HepG2 (cell line): ENCODE measurements at regions not wholly inside any gene's neighbourhood (a gene's known extent, or its start where the extent isn't known, plus 50 kb on each side); places are given as distances from the start of the nearest gene placed in this dataset.
A peak's percentile ranks its signal among the peaks of the same experiment; 100 is the strongest.

ENCODE experiments used
- ATAC-seq: fragments of 200-7000 bp; cut with Tn5 transposase; 3 replicates; pipeline ENCODE4 v1.9.1; 2020; ENCODE audit warnings: mild to moderate bottlenecking, moderate library complexity
- BruUV-seq: library from RNA; stranded (reverse); fragments of 400-500 nt; replicated peaks from 2 replicates; lab custom pipeline; 2021; lab: Mats Ljungman, UMichigan
- CTCF ChIA-PET: fragments of 300-600 bp; formaldehyde crosslinking; extraction: SDS; loops from one replicate; lab custom pipeline; 2021; ENCODE audit warnings: low total read pairs, inconsistent platforms, low intra/inter-chr PET ratio; lab: Yijun Ruan, JAX
- POLR2A ChIA-PET: fragments of 350-600 bp; sonication (Branson Sonifier 250); formaldehyde crosslinking; loops from one replicate; lab custom pipeline; 2020; ENCODE audit warnings: antibody characterized with exemption, inconsistent platforms; lab: Yijun Ruan, JAX
- DNase-seq: peaks from one replicate; pipeline ENCODE4 v3.0.0-alpha.2; 2015; ENCODE audit warnings: low spot score
- FAIRE-seq: peaks from 3 replicates; lab custom pipeline; 2011; peaks lifted over from hg19 to GRCh38; lab: Jason Lieb, UNC
- H2AFZ ChIP-seq: one replicate; pipeline ENCODE4 v1.6.1; 2011; ENCODE audit warnings: low read length, inconsistent platforms
- H3K27ac ChIP-seq: fragments of 300-600 bp; 3 replicates; pipeline ENCODE4 v1.8.0; 2011; ENCODE audit warnings: mixed run types, mild to moderate bottlenecking, mixed read lengths, low read length, inconsistent platforms; ENCODE audit not compliant: insufficient read depth; ENCODE audit errors: extremely low read length
- H3K27me3 ChIP-seq, 2 experiments: fragments of 200-600 bp in 1 of 2; 2 replicates in 1 of 2; 3 replicates in 1 of 2; pipeline versions ENCODE4 v1.6.0 to v1.8.0; 2011; ENCODE audit warnings: low read length in 2 of 2, mild to moderate bottlenecking in 2 of 2, moderate library complexity in 2 of 2, inconsistent platforms in 1 of 2; ENCODE audit not compliant: insufficient read depth in 2 of 2, control insufficient read depth in 1 of 2
- H3K36me3 ChIP-seq, 2 experiments: fragments of 200-600 bp in 1 of 2; replicated peaks in 1 of 2; 2 replicates in 1 of 2; 3 replicates in 1 of 2; pipeline versions ENCODE4 v1.5.1 to v1.8.0; 2011; ENCODE audit warnings: low read length in 2 of 2, inconsistent platforms in 1 of 2; ENCODE audit not compliant: insufficient read depth in 2 of 2, control insufficient read depth in 1 of 2
- H3K4me1 ChIP-seq: 2 replicates; pipeline ENCODE4 v1.5.1; 2012; ENCODE audit warnings: low read length, inconsistent platforms; ENCODE audit not compliant: insufficient read depth
- H3K4me2 ChIP-seq: 2 replicates; pipeline ENCODE4 v1.6.0; 2011; ENCODE audit warnings: low read depth, low read length, inconsistent platforms
- H3K4me3 ChIP-seq, 3 experiments: fragments of 200-600 bp in 1 of 3; sonication (generic), shearing (Covaris generic) in 1 of 3; replicated peaks in 1 of 3; 2 replicates each; pipeline ENCODE4 v1.5.1; 2011 to 2016; ENCODE audit warnings: low read length in 3 of 3, inconsistent platforms in 2 of 3, low read depth in 2 of 3, mild to moderate bottlenecking in 2 of 3, control low read depth in 1 of 3, mixed read lengths in 1 of 3; ENCODE audit not compliant: insufficient read depth in 1 of 3
- H3K79me2 ChIP-seq: one replicate; pipeline ENCODE4 v1.6.1; 2011; ENCODE audit warnings: low read length, inconsistent platforms; ENCODE audit not compliant: insufficient read depth
- H3K9ac ChIP-seq: 2 replicates; pipeline ENCODE4 v1.6.0; 2011; ENCODE audit warnings: mild to moderate bottlenecking, low read depth, low read length, inconsistent platforms; ENCODE audit not compliant: insufficient read depth
- H3K9me3 ChIP-seq: 2 replicates; pipeline ENCODE4 v1.5.1; 2012; ENCODE audit warnings: mild to moderate bottlenecking, low read length
- H4K20me1 ChIP-seq: 2 replicates; pipeline ENCODE4 v1.6.0; 2011; ENCODE audit warnings: inconsistent platforms, mild to moderate bottlenecking, low read length, moderate library complexity; ENCODE audit not compliant: insufficient read depth
- BRCA1 ChIP-seq: sonication (generic); formaldehyde crosslinking; IDR thresholded peaks from 2 replicates; pipeline ENCODE4 v1.4.0; 2020; ENCODE audit warnings: missing genetic modification reagents
- CHCHD3 ChIP-seq: sonication (generic); formaldehyde crosslinking; IDR thresholded peaks from 2 replicates; pipeline ENCODE4 v1.8.0; 2022; ENCODE audit warnings: mild to moderate bottlenecking, missing genetic modification reagents, moderate library complexity
- FIP1L1 ChIP-seq: fragments of 200-400 bp; formaldehyde crosslinking; IDR thresholded peaks from 2 replicates; pipeline ENCODE4 v1.6.1; 2018; ENCODE audit warnings: low read depth, mild to moderate bottlenecking, low read length, moderate library complexity, borderline replicate concordance; ENCODE audit not compliant: insufficient read depth
- SP5 ChIP-seq: IDR thresholded peaks from 2 replicates; pipeline ENCODE4 v1.6.1; 2016; ENCODE audit warnings: low read depth, borderline replicate concordance
- SRF ChIP-seq: IDR thresholded peaks from 2 replicates; pipeline ENCODE4 v1.6.1; 2011; ENCODE audit warnings: mild to moderate bottlenecking, low read depth, low read length, moderate library complexity
- ZBTB42 ChIP-seq: sonication (generic); formaldehyde crosslinking; IDR thresholded peaks from 2 replicates; pipeline ENCODE4 v1.5.0; 2020; ENCODE audit warnings: mild to moderate bottlenecking, missing genetic modification reagents
- ZNF367 ChIP-seq: sonication (generic); formaldehyde crosslinking; IDR thresholded peaks from 2 replicates; pipeline ENCODE4 v1.4.0; 2020; ENCODE audit warnings: missing genetic modification reagents, borderline replicate concordance
- ZNF556 ChIP-seq: sonication (generic); formaldehyde crosslinking; IDR thresholded peaks from 2 replicates; pipeline ENCODE4 v1.4.0; 2020; ENCODE audit warnings: mild to moderate bottlenecking, missing genetic modification reagents, borderline replicate concordance
- ZNF720 ChIP-seq: sonication (generic); formaldehyde crosslinking; IDR thresholded peaks from 2 replicates; pipeline ENCODE4 v1.4.0; 2020; ENCODE audit warnings: missing genetic modification reagents
- ZNF792 ChIP-seq: IDR thresholded peaks from 2 replicates; pipeline ENCODE4 v1.6.1; 2016
- WGBS: methylation state at CpG from one replicate; pipeline ENCODE4 v1.1.6; 2017; ENCODE audit warnings: low lambda C conversion rate; 5-methylcytosine and 5-hydroxymethylcytosine counted together
- in situ Hi-C: cut with HindIII; loops from 2 replicates; pipeline ENCODE4 v1.10.0; 2017; ENCODE audit warnings: low pct_unique_long_range_greater_than_20kb; ENCODE audit not compliant: extremely low pct_ligation_motif_present
- intact Hi-C: fragments of 100-400 bp; cut with micrococcal nuclease; formaldehyde crosslinking; loops from one replicate; pipeline ENCODE4 v1.10.0; 2022; ENCODE audit not compliant: unreplicated experiment
- TF ChIP-seq, protein P1 (sequence below): sonication (generic); formaldehyde crosslinking; IDR thresholded peaks from 2 replicates; pipeline ENCODE4 v1.4.0; 2020; ENCODE audit warnings: missing genetic modification reagents
- TF ChIP-seq, protein P2 (sequence below): fragments of 450-650 bp; IDR thresholded peaks from 2 replicates; pipeline ENCODE4 v1.6.1; 2016
- TF ChIP-seq, protein P3 (sequence below): sonication (generic); formaldehyde crosslinking; IDR thresholded peaks from 2 replicates; pipeline ENCODE4 v1.5.0; 2020; ENCODE audit warnings: missing genetic modification reagents, mild to moderate bottlenecking, borderline replicate concordance

DNA sequence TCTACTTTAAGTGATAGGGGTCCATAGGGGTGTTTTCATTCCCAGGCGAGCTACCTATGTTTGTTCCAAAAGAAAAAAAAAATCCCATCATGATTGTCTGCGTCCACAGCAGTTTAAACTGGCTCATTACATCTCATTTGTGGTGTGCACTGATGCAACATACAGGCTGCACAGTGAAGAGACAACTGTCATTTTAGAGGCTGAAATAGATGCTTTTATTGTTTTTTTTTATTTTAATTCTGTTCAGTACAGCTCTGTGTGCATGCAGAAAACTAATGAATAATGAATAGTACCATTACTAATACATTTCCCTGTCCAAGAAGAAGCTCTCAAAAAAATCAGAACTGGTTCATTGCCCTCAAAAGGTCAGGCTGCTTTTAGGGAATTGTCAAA, 92.8 kb upstream of the ZNF516 start:
- in situ Hi-C loops = no loop called here
- intact Hi-C loops = no loop called here
- Histone ChIP-seq H3K9me3 (no peaks in the 10 kb centered on the region), H4K20me1 (no peaks in the 10 kb centered on the region), H2AFZ (no peak overlapping the region), H3K9ac (no peak overlapping the region), H3K79me2 (no peaks in the 10 kb centered on the region), H3K36me3 (no peaks in the 10 kb centered on the region), H3K4me2 (no peak overlapping the region), H3K27ac (no peak overlapping the region), H3K4me3 (no peak overlapping the region), H3K4me1 (peaks cover 3% of the 10 kb centered on the region), H3K27me3 (peaks cover 3 to 20% of the 10 kb centered on the region in 2 experiments; a peak in 2 of 5 replicates)
- BruUV-seq = no TSS peak
- DNase-seq (no peak), ATAC-seq (no peak), FAIRE-seq (no peak)
- ChIA-PET CTCF (no interaction called here), POLR2A (no interaction called here)
- TF ChIP-seq CHCHD3 (no peak), ZNF367 (CRISPR knock-in tag) (no peak), ZNF792 (CRISPR knock-in tag) (no peak), SP5 (CRISPR knock-in tag) (no peak)
- TF ChIP-seq, protein P1, sequence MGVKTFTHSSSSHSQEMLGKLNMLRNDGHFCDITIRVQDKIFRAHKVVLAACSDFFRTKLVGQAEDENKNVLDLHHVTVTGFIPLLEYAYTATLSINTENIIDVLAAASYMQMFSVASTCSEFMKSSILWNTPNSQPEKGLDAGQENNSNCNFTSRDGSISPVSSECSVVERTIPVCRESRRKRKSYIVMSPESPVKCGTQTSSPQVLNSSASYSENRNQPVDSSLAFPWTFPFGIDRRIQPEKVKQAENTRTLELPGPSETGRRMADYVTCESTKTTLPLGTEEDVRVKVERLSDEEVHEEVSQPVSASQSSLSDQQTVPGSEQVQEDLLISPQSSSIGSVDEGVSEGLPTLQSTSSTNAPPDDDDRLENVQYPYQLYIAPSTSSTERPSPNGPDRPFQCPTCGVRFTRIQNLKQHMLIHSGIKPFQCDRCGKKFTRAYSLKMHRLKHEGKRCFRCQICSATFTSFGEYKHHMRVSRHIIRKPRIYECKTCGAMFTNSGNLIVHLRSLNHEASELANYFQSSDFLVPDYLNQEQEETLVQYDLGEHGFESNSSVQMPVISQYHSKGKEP (CRISPR knock-in tag) = no peak
- 21% methylated on average over 2 of the region's 2 CpGs for WGBS

DNA sequence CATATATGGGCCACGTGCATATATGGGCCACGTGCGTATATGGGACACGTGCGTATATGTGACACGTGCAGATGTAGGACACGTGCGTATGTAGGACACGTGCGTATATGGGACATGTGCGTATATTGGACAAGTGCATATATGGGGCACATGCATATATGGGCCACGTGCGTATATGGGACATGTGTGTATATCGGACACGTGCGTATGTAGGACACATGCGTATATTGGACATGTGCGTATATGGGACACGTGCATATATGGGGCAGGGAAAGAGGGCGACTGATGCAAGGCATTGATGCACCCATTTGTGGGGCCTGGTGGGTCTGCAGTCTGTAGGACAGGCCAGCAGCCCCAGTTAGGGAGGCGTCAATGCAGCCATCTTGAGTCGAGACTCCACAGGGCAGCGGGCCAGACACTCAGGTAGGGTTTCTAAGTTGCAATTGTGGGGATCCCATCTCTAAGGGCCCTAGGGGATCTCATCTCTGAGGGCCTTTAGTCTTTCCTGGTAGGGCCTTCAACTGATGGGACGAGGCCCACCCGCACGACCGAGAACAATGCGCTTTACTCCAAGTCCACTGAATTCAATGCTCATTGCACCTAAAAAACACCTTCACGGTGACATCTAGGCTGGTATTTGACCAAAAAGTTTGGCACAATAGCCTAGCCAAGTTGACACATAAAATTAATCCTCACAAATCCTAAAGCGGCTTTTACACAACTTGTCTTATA, 92.3 kb upstream of the ZNF516 start:
- no peak overlapping the region for H2AFZ ChIP-seq
- no peaks in the 10 kb centered on the region for H3K4me1 ChIP-seq
- TF ChIP-seq, protein P2, sequence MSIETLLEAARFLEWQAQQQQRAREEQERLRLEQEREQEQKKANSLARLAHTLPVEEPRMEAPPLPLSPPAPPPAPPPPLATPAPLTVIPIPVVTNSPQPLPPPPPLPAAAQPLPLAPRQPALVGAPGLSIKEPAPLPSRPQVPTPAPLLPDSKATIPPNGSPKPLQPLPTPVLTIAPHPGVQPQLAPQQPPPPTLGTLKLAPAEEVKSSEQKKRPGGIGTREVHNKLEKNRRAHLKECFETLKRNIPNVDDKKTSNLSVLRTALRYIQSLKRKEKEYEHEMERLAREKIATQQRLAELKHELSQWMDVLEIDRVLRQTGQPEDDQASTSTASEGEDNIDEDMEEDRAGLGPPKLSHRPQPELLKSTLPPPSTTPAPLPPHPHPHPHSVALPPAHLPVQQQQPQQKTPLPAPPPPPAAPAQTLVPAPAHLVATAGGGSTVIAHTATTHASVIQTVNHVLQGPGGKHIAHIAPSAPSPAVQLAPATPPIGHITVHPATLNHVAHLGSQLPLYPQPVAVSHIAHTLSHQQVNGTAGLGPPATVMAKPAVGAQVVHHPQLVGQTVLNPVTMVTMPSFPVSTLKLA = peak; percentile 64
- TF ChIP-seq, protein P3, sequence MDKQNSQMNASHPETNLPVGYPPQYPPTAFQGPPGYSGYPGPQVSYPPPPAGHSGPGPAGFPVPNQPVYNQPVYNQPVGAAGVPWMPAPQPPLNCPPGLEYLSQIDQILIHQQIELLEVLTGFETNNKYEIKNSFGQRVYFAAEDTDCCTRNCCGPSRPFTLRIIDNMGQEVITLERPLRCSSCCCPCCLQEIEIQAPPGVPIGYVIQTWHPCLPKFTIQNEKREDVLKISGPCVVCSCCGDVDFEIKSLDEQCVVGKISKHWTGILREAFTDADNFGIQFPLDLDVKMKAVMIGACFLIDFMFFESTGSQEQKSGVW (CRISPR knock-in tag) = no peak
- TF ChIP-seq BRCA1 (no peak), ZNF556 (CRISPR knock-in tag) (no peak), ZNF720 (CRISPR knock-in tag) (no peak), FIP1L1 (no peak), SRF (no peak), ZBTB42 (no peak)
- TF ChIP-seq, all 625 proteins: peak for 1
- in situ Hi-C loops = no loop called here
- H3K9ac ChIP-seq = no peak overlapping the region
- DNase-seq = no peak
- H3K79me2 ChIP-seq = no peaks in the 10 kb centered on the region
- no peaks in the 10 kb centered on the region for H4K20me1 ChIP-seq
- no peak for ATAC-seq
- H3K36me3 ChIP-seq = no peaks in the 10 kb centered on the region
- no TSS peak for BruUV-seq
- intact Hi-C loops = no loop called here
- FAIRE-seq = no peak
- no peaks in the 10 kb centered on the region for H3K9me3 ChIP-seq
- H3K27me3 ChIP-seq = peaks cover 3 to 18% of the 10 kb centered on the region in 2 experiments; a peak in 2 of 5 replicates
- POLR2A ChIA-PET = no interaction called here
- H3K4me2 ChIP-seq = no peak overlapping the region
- no peak overlapping the region for H3K27ac ChIP-seq
- CTCF ChIA-PET = no interaction called here
- H3K4me3 ChIP-seq = no peak overlapping the region
- 88% methylated on average over 28 of the region's 30 CpGs for whole genome bisulfite sequencing
